ENCODE measurements at regions not wholly inside any gene's neighbourhood (a gene's known extent, or its start where the extent isn't known, plus 50 kb on each side); places are given as distances from the start of the nearest gene placed in this dataset.

DNA sequence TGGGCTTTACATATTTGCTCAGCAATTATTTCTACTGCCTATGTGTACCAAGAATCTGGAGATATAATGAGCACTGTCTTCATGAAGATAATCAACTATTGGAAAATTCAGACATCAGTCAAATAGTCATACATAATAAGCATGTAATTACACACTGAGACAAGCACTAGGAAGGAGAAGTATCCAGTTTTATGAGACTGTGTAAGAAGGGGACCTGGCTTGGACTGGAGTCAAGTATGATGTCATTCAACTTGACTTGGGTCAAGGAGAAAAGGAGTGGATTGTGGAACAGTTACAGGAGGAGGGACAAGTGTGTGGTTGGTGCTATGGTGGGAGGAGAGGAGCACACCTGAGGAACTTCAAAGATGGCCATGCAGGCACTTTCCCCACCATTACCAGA lies 419.8 kb upstream of the TRIB2 start:
- TF ChIP-seq, protein P1, sequence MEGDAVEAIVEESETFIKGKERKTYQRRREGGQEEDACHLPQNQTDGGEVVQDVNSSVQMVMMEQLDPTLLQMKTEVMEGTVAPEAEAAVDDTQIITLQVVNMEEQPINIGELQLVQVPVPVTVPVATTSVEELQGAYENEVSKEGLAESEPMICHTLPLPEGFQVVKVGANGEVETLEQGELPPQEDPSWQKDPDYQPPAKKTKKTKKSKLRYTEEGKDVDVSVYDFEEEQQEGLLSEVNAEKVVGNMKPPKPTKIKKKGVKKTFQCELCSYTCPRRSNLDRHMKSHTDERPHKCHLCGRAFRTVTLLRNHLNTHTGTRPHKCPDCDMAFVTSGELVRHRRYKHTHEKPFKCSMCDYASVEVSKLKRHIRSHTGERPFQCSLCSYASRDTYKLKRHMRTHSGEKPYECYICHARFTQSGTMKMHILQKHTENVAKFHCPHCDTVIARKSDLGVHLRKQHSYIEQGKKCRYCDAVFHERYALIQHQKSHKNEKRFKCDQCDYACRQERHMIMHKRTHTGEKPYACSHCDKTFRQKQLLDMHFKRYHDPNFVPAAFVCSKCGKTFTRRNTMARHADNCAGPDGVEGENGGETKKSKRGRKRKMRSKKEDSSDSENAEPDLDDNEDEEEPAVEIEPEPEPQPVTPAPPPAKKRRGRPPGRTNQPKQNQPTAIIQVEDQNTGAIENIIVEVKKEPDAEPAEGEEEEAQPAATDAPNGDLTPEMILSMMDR (conservative IDR thresholded peaks at IDR 0.05; ENCODE audit: low read length): no peak
- TF ChIP-seq EZH2phosphoT487 (IDR thresholded peaks at IDR 0.05; ENCODE audit: borderline replicate concordance, low read depth, low read length): no peak
